Gastrocnemius medialis (tissue), 4 donors: ENCODE measurements at regions not wholly inside any gene's neighbourhood (a gene's known extent, or its start where the extent isn't known, plus 50 kb on each side); places are given as distances from the start of the nearest gene placed in this dataset.

ENCODE experiments used
- POLR2A ChIP-seq, 2 donors: fragments of 450-650 bp; IDR thresholded peaks; one replicate each; pipeline ENCODE4 v1.6.1; 2017; ENCODE audit warnings: antibody characterized with exemption in 2 of 2, mild to moderate bottlenecking in 2 of 2, moderate library complexity in 2 of 2
- TF ChIP-seq, protein P1 (sequence below), 5 experiments: fragments of 450-650 bp in 3 of 5; fragments of 200-600 bp in 2 of 5; sonication (generic) in 2 of 5; IDR thresholded peaks in 4 of 5; conservative IDR thresholded peaks in 1 of 5; 1 replicate in 4 of 5; 2 replicates in 1 of 5; pipeline ENCODE4 v1.5.1; 2016 to 2019; ENCODE audit warnings: antibody characterized with exemption in 5 of 5, mild to moderate bottlenecking in 3 of 5, moderate library complexity in 3 of 5

GRCh38 chr1:38223391-38223790 lies 176.8 kb upstream of the POU3F1 start:
- TF ChIP-seq, protein P1, sequence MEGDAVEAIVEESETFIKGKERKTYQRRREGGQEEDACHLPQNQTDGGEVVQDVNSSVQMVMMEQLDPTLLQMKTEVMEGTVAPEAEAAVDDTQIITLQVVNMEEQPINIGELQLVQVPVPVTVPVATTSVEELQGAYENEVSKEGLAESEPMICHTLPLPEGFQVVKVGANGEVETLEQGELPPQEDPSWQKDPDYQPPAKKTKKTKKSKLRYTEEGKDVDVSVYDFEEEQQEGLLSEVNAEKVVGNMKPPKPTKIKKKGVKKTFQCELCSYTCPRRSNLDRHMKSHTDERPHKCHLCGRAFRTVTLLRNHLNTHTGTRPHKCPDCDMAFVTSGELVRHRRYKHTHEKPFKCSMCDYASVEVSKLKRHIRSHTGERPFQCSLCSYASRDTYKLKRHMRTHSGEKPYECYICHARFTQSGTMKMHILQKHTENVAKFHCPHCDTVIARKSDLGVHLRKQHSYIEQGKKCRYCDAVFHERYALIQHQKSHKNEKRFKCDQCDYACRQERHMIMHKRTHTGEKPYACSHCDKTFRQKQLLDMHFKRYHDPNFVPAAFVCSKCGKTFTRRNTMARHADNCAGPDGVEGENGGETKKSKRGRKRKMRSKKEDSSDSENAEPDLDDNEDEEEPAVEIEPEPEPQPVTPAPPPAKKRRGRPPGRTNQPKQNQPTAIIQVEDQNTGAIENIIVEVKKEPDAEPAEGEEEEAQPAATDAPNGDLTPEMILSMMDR (IDR thresholded peaks at IDR 0.05 in 4 of 5, conservative IDR thresholded peaks at IDR 0.05 in 1 of 5): no peak
- TF ChIP-seq POLR2A (IDR thresholded peaks at IDR 0.05): no peak
